HEK293T (cell line): ENCODE measurements at regions not wholly inside any gene's neighbourhood (a gene's known extent, or its start where the extent isn't known, plus 50 kb on each side); places are given as distances from the start of the nearest gene placed in this dataset.

ENCODE experiments used
- ARNT ChIP-seq: fragments of 450-650 bp; IDR thresholded peaks from 2 replicates; pipeline ENCODE4 v1.6.1; 2017; ENCODE audit warnings: mild to moderate bottlenecking
- BHLHE40 ChIP-seq: fragments of 450-650 bp; IDR thresholded peaks from 2 replicates; pipeline ENCODE4 v1.6.1; 2016; ENCODE audit warnings: mild to moderate bottlenecking, moderate library complexity, borderline replicate concordance
- ELF4 ChIP-seq: fragments of 450-650 bp; IDR thresholded peaks from 2 replicates; pipeline ENCODE4 v1.6.1; 2017; ENCODE audit warnings: antibody characterized with exemption
- FOXA1 ChIP-seq: fragments of 450-650 bp; IDR thresholded peaks from 2 replicates; pipeline ENCODE4 v1.6.1; 2016; ENCODE audit warnings: mild to moderate bottlenecking
- FOXK2 ChIP-seq: fragments of 450-650 bp; IDR thresholded peaks from 2 replicates; pipeline ENCODE4 v1.6.1; 2016; ENCODE audit warnings: mild to moderate bottlenecking
- FOXM1 ChIP-seq: fragments of 450-650 bp; IDR thresholded peaks from 2 replicates; pipeline ENCODE4 v1.6.1; 2017; ENCODE audit warnings: mild to moderate bottlenecking, borderline replicate concordance
- HDGF ChIP-seq: fragments of 450-650 bp; IDR thresholded peaks from 2 replicates; pipeline ENCODE4 v1.6.1; 2017; ENCODE audit warnings: antibody characterized with exemption, borderline replicate concordance
- L3MBTL2 ChIP-seq: fragments of 450-650 bp; conservative IDR thresholded peaks from 2 replicates; pipeline ENCODE4 v1.6.1; 2016; ENCODE audit warnings: mild to moderate bottlenecking
- LEF1 ChIP-seq: fragments of 450-650 bp; IDR thresholded peaks from 2 replicates; pipeline ENCODE4 v1.6.1; 2017; ENCODE audit warnings: mild to moderate bottlenecking, borderline replicate concordance
- NFRKB ChIP-seq: fragments of 450-650 bp; IDR thresholded peaks from 2 replicates; pipeline ENCODE4 v1.6.1; 2016; ENCODE audit warnings: mild to moderate bottlenecking, moderate library complexity
- SP1 ChIP-seq: fragments of 450-650 bp; IDR thresholded peaks from 2 replicates; pipeline ENCODE4 v1.6.1; 2017
- SUZ12 ChIP-seq: fragments of 450-650 bp; IDR thresholded peaks from 2 replicates; pipeline ENCODE4 v1.6.1; 2016; ENCODE audit warnings: mild to moderate bottlenecking
- TF ChIP-seq, protein P1 (sequence below): fragments of 450-650 bp; IDR thresholded peaks from 2 replicates; pipeline ENCODE4 v1.6.1; 2016

DNA sequence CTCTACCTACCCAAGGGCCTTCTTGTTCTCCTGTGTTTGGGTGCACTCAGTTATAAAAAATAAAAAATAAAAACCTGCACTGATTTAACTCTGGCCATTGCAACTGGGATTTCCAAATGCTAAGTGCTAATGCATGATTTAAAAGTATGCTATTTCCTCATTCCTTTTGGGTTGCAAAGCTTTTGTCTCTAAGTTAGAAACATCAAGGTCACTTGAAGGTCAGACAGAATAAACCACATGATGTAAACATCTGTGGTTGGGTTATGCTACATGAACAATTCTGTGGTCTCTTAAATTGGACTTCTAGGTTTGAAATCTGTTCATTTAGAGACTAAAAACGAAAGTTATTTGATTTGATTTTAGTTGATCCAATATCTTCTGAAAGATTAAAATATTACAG is 1547.4 kb upstream of the TENM3 start:
- TF ChIP-seq SP1: no peak
- no peak for TF ChIP-seq SUZ12
- no peak for TF ChIP-seq FOXK2
- TF ChIP-seq FOXM1: no peak
- TF ChIP-seq ARNT: no peak
- no peak for TF ChIP-seq BHLHE40
- TF ChIP-seq, protein P1, sequence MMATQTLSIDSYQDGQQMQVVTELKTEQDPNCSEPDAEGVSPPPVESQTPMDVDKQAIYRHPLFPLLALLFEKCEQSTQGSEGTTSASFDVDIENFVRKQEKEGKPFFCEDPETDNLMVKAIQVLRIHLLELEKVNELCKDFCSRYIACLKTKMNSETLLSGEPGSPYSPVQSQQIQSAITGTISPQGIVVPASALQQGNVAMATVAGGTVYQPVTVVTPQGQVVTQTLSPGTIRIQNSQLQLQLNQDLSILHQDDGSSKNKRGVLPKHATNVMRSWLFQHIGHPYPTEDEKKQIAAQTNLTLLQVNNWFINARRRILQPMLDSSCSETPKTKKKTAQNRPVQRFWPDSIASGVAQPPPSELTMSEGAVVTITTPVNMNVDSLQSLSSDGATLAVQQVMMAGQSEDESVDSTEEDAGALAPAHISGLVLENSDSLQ: no peak
- TF ChIP-seq HDGF: no peak
- no peak for TF ChIP-seq NFRKB
- no peak for TF ChIP-seq L3MBTL2
- TF ChIP-seq ELF4: no peak
- no peak for TF ChIP-seq LEF1
- no peak for TF ChIP-seq FOXA1
